SK-N-MC (cell line): ENCODE measurements at regions not wholly inside any gene's neighbourhood (a gene's known extent, or its start where the extent isn't known, plus 50 kb on each side); places are given as distances from the start of the nearest gene placed in this dataset.

Experiments used
- EZH2 ChIP-seq: fragments of 200-600 bp; sonication (generic); IDR thresholded peaks from one replicate; pipeline ENCODE4 v1.6.1; 2017; ENCODE audit warnings: antibody characterized with exemption
- POLR2AphosphoS5 ChIP-seq: IDR thresholded peaks from 2 replicates; pipeline ENCODE4 v1.6.1; 2012; ENCODE audit warnings: mild to moderate bottlenecking, low read depth, low read length, borderline replicate concordance

DNA sequence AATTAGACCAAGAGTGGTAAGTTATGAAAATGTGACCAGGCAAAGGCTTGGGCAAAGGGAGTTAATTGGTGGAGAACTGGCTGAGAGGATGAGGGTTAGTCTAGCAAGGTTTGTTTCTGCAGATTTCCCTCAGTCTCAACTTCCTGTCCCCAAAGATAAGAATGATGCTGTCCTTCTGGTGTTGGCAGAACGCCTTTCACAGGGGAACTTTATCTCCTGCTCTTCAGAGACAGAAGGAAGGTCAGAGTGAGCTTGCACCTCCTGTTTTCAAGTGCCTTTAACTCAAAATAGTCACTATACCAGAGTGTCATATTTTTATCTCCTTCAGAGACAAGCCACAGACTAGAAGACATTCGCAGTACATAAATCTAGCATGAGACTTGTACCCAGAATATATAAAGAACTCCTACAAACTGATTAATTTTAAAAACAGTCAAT is 95.7 kb downstream of the TEX51 start:
- TF ChIP-seq EZH2 (no peak), POLR2AphosphoS5 (no peak)
